GM20431 (cell line): ENCODE measurements at regions not wholly inside any gene's neighbourhood (a gene's known extent, or its start where the extent isn't known, plus 50 kb on each side); places are given as distances from the start of the nearest gene placed in this dataset.
"Not testable (repeated sequence)": the region's sequence is repeated elsewhere in the genome, so short reads cannot be mapped to it uniquely, and the experiment has no call there.

Experiments used
- in situ Hi-C: fragments of 300-500 bp; cut with MseI, MboI; formaldehyde crosslinking; loops from one replicate; pipeline ENCODE4 v1.15.0; 2020; ENCODE audit warnings: low sequenced_read_pairs; ENCODE audit not compliant: unreplicated experiment

- in situ Hi-C loops = no loop called here
Measured at GRCh38 chr10:81309041-81309552, 565.9 kb upstream of the NRG3 start.

GRCh38 chr10:81314471-81314870 lies 560.5 kb upstream of the NRG3 start:
- in situ Hi-C loops = no loop called here

GRCh38 chr10:81315026-81315425 lies 560.0 kb upstream of the NRG3 start:
- in situ Hi-C loops = no loop called here

GRCh38 chr10:81348003-81348402 lies 527.0 kb upstream of the NRG3 start:
- in situ Hi-C loops = no loop called here

GRCh38 chr10:81367132-81367531 lies 507.9 kb upstream of the NRG3 start:
- in situ Hi-C loops = no loop called here

- in situ Hi-C loops = no loop called here
Measured at GRCh38 chr10:81386817-81387216, 488.2 kb upstream of the NRG3 start.

GRCh38 chr10:81403451-81403850 lies 471.5 kb upstream of the NRG3 start:
- in situ Hi-C loops = no loop called here

GRCh38 chr10:81405399-81405798 lies 469.6 kb upstream of the NRG3 start:
- in situ Hi-C loops = no loop called here

- in situ Hi-C loops = no loop called here
Measured at GRCh38 chr10:81414038-81414437, 461.0 kb upstream of the NRG3 start.

GRCh38 chr10:81426722-81427121 lies 448.3 kb upstream of the NRG3 start:
- in situ Hi-C loops = no loop called here

GRCh38 chr10:81428456-81429134 lies 446.4 kb upstream of the NRG3 start:
- in situ Hi-C loops = no loop called here

- in situ Hi-C loops = no loop called here
Measured at GRCh38 chr10:81439445-81439844, 435.5 kb upstream of the NRG3 start.

GRCh38 chr10:81441624-81442023 lies 433.4 kb upstream of the NRG3 start:
- in situ Hi-C loops = not testable (repeated sequence)

- in situ Hi-C loops = no loop called here
Measured at GRCh38 chr10:81444242-81444929, 430.6 kb upstream of the NRG3 start.

- in situ Hi-C loops = no loop called here
Measured at GRCh38 chr10:81450651-81451050, 424.3 kb upstream of the NRG3 start.

GRCh38 chr10:81472927-81473470 lies 402.0 kb upstream of the NRG3 start:
- in situ Hi-C loops = no loop called here

- in situ Hi-C loops = no loop called here
Measured at GRCh38 chr10:81473755-81474154, 401.2 kb upstream of the NRG3 start.

- in situ Hi-C loops = no loop called here
Measured at GRCh38 chr10:81479316-81479715, 395.7 kb upstream of the NRG3 start.

GRCh38 chr10:81496626-81497025 lies 378.4 kb upstream of the NRG3 start:
- in situ Hi-C loops = no loop called here

GRCh38 chr10:81498011-81498551 lies 376.9 kb upstream of the NRG3 start:
- in situ Hi-C loops = no loop called here
